AG08395 (cell line): ENCODE measurements at regions not wholly inside any gene's neighbourhood (a gene's known extent, or its start where the extent isn't known, plus 50 kb on each side); places are given as distances from the start of the nearest gene placed in this dataset.
A peak's percentile ranks its signal among the peaks of the same experiment; 100 is the strongest.

ENCODE experiments used
- DNase-seq: peaks from one replicate; pipeline ENCODE4 v3.0.0; 2012; ENCODE audit warnings: mixed read lengths, low spot score

GRCh38 chr10:47104786-47105385, 193.7 kb downstream of the PTPN20 start:
- no peak for DNase-seq

GRCh38 chr10:47107007-47107747, 192.8 kb upstream of the GDF10 start:
- DNase-seq = no peak

- no peak for DNase-seq
Observed at GRCh38 chr10:47109906-47110305, 190.1 kb upstream of the GDF10 start.

GRCh38 chr10:47111329-47111862, 188.6 kb upstream of the GDF10 start:
- DNase-seq = no peak

- no peak for DNase-seq
Observed at GRCh38 chr10:47112612-47113011, 187.4 kb upstream of the GDF10 start.

GRCh38 chr10:47113907-47114500, 186.0 kb upstream of the GDF10 start:
- DNase-seq = no peak

GRCh38 chr10:47114680-47115186, 185.3 kb upstream of the GDF10 start:
- no peak for DNase-seq

- DNase-seq = no peak
Observed at GRCh38 chr10:47115322-47115721, 184.7 kb upstream of the GDF10 start.

- no peak for DNase-seq
Observed at GRCh38 chr10:47116445-47116844, 183.6 kb upstream of the GDF10 start.

- DNase-seq = no peak
Observed at GRCh38 chr10:47118326-47118725, 181.7 kb upstream of the GDF10 start.

- DNase-seq = no peak
Observed at GRCh38 chr10:47121336-47121735, 178.7 kb upstream of the GDF10 start.

- no peak for DNase-seq
Observed at GRCh38 chr10:47123716-47124288, 176.2 kb upstream of the GDF10 start.

GRCh38 chr10:47127188-47127785, 172.7 kb upstream of the GDF10 start:
- DNase-seq = no peak

- no peak for DNase-seq
Observed at GRCh38 chr10:47130491-47130890, 169.5 kb upstream of the GDF10 start.

- no peak for DNase-seq
Observed at GRCh38 chr10:47133871-47134570, 166.0 kb upstream of the GDF10 start.

- DNase-seq = no peak
Observed at GRCh38 chr10:47136866-47137265, 163.1 kb upstream of the GDF10 start.

GRCh38 chr10:47137311-47137851, 162.6 kb upstream of the GDF10 start:
- DNase-seq = peak; percentile 74

GRCh38 chr10:47139121-47139520, 160.9 kb upstream of the GDF10 start:
- DNase-seq = no peak

GRCh38 chr10:47140761-47141348, 159.1 kb upstream of the GDF10 start:
- DNase-seq = no peak

GRCh38 chr10:47141349-47141748, 158.6 kb upstream of the GDF10 start:
- no peak for DNase-seq

- DNase-seq = no peak
Observed at GRCh38 chr10:47143072-47143471, 156.9 kb upstream of the GDF10 start.
